GM21423 (cell line): ENCODE measurements at regions not wholly inside any gene's neighbourhood (a gene's known extent, or its start where the extent isn't known, plus 50 kb on each side); places are given as distances from the start of the nearest gene placed in this dataset.

Source experiments
- ATAC-seq: cut with Tn5 transposase; IDR thresholded peaks from one replicate; pipeline ENCODE4 v1.9.1; 2021; ENCODE audit warnings: mild to moderate bottlenecking, moderate library complexity; ENCODE audit not compliant: unreplicated experiment

DNA sequence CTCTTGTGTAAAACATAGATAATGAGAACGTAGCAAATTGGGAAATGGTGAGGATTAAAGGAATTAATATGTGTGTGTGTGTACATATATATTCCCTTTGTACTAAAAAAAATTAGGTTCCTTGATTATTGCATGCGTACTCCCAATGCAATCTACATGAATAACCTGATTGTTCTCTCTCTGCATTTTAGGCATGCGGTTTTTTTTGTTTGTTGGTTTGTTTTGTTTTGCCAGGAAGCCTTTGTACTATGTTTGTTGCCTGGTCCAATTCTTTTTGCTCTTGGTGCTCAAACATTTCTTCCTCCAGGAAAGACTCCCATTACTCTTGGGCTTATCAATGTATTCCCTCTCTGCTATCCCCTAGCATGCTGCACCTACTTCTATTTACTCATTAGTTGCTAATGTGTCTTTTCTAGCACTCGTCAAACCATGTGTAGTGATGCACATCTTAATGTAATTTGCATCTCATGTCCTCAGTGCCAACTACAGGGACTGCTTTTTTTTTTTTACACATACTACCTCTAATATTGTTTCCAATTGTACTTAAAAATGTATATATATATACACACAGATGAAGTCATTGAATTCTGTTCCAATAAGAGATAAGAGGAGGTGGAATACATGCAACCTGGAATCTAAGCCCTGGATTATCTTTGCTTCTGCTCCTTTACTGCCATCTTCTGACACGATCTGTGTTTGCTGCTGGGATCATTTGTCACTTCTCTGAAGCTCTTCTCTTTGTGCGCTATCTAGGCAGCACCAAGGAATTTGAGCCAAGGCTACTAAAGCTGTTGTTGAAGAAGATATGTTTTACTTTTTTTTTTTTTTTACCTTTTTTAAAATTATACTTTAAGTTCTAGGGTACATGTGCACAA is 197.2 kb upstream of the ANO3 start:
- ATAC-seq: no peak

DNA sequence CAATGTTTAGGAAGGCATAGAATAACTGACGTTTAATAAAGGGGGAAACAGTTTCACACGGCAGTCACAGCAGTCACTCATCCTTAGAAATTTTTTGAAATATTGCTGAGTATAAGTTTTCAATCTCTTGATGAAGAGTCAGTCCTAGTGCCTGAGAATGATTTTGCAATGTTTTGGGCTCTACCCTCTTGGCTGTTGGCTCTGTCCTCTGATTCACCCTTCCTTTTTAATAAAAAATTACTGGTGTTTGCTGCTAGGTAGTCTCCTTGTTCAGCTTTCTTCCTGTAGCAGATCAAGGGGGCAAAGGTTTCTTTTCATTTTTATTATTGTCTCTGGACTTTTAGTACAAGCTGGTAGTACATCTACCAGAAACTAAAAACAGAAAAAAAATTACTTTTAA is 194.3 kb upstream of the ANO3 start:
- no peak for ATAC-seq

GRCh38 chr11:26142891-26143290 is 189.0 kb upstream of the ANO3 start:
- no peak for ATAC-seq

DNA sequence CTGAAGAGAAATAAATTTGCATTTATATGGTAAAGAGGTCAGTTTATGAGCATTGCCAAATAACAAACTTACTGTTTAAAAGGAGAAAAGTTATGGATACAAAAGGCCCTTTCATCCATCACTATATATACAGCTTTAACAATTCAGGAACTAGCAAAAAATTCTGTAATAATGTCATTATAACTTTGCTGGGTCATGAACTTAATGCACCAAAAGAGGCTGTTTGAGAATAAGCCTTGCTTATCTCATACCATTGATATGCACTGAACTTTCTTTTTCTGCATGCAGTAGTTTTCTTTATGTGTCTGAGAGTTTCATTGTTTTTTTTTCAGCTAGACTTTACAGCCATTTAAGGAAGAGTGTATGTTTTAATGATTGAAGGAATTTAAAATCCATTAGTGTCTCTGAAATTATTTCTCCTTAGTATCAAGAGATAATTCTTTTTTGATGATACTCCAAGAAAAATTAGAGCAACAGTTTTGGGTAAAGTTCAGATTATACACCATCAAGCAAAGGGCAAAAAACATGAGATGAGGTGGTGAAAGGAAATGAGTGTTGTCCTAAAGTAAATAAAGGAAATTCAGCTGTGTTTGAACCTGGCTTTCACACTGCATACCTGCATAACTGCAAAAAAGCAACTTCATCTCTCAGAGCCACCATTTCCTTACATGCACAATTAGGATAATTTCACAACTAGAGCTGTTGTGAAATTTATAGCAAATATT is 188.2 kb upstream of the ANO3 start:
- ATAC-seq: no peak

- ATAC-seq: no peak
These were observed 187.6 kb upstream of the ANO3 start for GRCh38 chr11:26144291-26144690.

DNA sequence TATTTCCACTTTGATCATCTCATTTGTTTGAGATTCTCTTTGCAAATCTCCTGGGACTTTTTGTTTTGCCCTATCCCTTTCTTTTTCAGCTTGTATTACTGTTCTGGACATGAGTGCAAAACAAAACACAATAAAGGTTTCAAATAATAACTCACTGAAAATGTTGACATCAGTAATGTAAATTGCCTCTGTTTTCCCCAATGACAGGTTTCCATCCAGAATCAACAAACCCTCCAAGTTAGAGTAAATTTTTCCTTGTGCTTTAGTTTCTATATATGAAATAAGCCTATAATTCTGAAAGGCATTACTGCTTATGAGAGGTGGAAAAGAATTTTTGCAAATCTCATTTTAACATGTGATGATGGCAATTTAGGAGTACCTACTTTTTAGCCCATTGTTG is 187.0 kb upstream of the ANO3 start:
- no peak for ATAC-seq

- no peak for ATAC-seq
These were observed 182.3 kb upstream of the ANO3 start for GRCh38 chr11:26149585-26149984.

- ATAC-seq: no peak
These were observed 181.9 kb upstream of the ANO3 start for GRCh38 chr11:26150031-26150430.

DNA sequence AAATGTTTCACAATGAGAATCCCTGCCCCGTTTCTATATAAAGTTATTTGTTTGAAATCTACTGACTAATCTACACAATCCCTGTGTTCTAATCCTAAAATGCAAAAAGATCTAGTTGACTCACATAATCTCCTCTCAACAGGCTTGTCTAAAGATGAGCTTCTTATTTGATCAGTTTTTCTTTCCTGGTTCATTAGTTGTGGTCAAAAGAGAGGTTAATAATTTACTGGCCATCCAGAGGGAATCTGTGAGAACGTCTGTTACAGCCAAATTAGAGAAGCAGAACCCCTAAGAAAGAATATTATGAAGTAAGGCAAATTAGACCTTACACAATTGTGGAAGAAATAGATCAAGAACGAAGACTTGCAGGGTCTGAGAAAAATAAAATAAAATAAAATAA is 173.7 kb upstream of the ANO3 start:
- ATAC-seq: no peak

DNA sequence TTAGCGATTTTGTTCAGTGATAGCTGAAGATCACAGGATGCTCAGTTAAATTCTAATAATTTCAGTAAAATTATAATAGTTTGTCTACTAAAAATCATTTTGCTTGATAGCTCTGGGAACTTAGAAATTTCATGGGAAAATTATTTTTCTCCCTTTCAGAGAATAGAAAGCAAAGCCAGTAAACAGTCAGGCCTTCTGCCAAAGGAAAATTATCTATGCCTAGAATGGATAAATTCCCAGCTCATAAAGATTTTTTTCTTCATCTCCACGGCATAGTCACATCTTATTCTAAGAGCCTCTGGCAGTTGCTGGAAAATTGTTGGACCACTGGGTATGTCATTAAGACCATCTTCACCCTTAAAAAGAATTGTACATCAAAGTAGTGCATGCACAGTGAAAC is 169.6 kb upstream of the ANO3 start:
- ATAC-seq: no peak

DNA sequence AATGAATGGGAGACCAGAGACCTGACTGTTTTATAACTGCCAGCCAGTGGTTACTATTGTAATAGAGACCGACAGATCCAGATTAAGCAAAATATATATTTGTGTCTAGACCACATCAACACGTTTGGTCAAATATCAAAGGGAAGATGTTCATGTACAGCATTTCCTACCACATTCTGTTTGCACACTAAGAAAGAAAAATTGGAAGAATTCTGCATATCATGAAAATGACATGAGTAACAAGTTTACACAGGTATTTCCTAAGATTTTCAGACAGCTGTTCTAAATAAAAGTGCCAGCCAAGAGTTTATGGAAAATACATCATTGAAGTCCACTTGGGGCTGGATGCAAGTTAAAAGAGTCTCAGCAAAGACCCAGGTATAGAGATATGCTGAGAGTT is 145.5 kb upstream of the ANO3 start:
- no peak for ATAC-seq

DNA sequence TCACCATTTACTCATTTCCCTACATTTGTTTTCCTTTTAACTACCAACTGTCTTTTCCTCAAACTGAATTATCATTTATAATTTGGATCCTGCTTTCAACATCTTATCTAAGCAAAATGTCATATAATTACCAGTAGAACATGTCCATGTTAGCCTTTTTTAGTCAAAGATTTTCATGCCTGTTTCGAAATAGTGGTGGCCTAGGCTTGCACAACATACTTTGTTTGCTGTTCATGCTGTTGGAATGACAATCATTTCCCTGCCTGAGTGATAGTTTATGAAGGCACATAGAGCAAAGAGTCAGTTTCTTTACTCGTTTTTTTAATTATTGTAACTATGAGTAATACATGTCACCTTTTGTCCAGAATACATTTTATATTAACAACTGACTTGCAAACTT is 144.3 kb upstream of the ANO3 start:
- no peak for ATAC-seq

DNA sequence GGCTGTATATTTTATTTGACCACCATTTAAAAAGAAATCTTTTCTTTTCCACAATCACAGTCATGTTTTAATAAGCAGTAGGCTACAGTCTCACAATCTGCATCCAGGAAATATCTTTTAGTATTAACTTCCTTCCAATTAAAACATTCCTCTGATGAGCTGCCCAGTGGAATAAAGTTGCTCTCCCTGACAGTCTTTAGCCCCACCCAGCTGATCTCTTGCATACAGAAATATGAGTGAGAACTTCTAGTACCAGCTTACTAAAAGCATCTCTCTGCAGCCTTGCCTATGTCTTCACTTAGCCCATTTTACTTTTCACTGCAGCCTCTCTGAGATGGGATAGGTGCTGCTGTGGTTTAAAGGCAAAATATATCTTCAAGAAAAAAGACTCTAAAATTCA is 143.4 kb upstream of the ANO3 start:
- no peak for ATAC-seq

DNA sequence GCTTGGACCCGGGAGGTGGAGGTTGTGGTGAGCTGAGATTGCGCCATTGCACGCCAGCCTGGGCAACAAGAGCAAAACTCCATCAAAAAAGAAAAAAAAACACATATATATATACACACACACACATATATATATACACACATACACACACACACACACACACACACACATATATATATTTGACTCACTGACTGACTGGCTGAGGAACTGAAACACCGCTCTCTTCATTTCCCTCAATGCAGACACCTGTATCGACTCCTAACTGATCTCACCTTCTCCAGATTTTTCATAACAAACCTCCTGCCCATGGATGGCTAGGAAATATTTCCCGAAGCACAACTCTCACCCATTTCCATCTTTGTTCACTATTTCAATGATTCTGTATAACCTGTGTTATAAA is 140.7 kb upstream of the ANO3 start:
- ATAC-seq: no peak

DNA sequence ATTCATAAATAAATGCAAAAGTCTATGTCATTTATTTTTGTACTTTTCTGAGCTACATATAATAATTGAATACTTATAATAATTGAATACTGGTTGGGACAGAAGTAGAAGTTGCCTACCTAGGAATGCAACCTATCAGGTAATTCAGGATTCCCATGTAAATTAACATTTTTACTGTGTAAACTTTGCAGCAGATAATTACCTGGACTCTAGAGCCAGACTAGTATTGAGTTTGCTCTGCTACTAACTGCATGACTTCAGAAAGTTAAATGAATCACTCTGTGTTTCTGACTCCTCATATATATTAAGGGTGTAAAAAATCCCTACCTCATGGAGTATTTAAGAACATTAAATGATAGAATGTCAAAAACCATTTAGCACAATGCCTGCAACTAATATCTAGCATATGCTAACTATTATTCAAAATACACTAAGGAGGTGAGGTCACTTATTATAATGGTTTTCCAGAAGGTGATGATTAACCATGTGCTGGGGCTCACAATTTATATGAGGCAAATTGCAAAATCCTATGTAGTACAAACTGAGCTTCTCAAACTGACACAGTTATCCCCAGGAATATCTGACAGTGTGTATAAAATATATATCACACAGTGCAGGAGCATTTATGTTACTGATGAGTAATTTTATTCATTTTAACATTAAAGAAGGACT is 138.1 kb upstream of the ANO3 start:
- ATAC-seq: no peak

GRCh38 chr11:26194881-26195280 is 137.0 kb upstream of the ANO3 start:
- ATAC-seq: no peak

GRCh38 chr11:26198532-26199096 is 133.3 kb upstream of the ANO3 start:
- no peak for ATAC-seq

DNA sequence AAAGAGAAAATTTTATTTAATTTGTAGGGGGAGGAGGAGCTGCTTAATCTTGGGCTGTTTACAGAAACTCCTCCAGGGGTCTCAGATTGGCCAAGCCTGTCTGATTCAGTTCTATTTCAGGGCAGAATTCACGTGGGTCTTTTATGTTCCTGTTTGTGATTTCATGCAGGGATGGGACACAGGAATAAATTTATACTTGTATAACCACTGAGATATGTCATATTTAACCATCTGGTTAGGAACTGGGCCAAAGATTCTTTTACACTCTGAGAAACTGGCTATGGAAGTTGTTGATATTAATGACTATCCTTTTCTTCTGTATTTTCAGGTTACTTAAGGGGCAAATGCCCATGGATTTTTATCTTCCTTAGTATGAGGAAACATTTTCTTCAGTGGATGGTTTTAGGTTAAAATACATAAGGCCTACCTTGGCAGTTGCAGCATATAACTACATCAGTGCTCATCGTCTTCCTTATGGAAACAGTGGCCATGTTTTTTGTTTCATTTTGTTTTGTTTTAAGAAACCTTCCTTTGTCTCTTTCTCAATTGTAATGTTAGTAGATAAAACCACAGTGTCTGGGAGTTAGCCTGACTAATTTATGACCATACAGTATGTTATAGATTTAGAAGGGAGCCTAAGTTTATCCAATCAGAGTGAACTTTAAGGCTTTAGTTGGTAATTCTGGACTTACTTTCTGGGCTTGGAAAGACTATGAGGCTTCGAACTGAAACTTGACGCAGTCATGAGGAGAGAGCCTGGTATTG is 132.4 kb upstream of the ANO3 start:
- ATAC-seq: no peak

GRCh38 chr11:26201411-26201810 is 130.5 kb upstream of the ANO3 start:
- ATAC-seq: no peak

- ATAC-seq: no peak
These were observed 129.2 kb upstream of the ANO3 start for GRCh38 chr11:26202754-26203153.

DNA sequence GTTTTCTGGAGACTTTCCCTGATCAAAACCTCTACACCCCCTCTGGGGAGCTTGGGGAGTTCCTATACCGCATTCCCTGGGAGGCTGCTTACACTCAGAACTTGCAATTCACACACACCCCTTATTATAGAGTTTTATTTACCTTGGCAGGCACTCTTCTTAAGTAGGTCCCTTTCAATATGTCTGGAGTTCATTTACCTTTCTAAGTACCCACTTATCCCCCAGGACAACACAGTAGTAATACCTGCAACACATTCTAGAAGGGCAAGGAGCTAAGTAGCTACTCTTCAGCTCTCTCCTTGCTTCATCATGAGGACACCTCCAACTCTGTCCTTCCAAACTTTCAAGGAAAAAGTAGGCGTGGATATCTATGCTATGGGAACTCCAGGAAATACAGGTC is 127.8 kb upstream of the ANO3 start:
- ATAC-seq: no peak
